SIG-M5 treated with dmso at 0.1 percent for 504 hours (cell line): ENCODE measurements at regions not wholly inside any gene's neighbourhood (a gene's known extent, or its start where the extent isn't known, plus 50 kb on each side); places are given as distances from the start of the nearest gene placed in this dataset.
"Not testable (repeated sequence)": the region's sequence is repeated elsewhere in the genome, so short reads cannot be mapped to it uniquely, and the experiment has no call there.

Source experiments
- DNase-seq: peaks from one replicate; lab custom pipeline; 2025; ENCODE audit not compliant: unreplicated experiment; lab: John Stamatoyannopoulos, UW

DNA sequence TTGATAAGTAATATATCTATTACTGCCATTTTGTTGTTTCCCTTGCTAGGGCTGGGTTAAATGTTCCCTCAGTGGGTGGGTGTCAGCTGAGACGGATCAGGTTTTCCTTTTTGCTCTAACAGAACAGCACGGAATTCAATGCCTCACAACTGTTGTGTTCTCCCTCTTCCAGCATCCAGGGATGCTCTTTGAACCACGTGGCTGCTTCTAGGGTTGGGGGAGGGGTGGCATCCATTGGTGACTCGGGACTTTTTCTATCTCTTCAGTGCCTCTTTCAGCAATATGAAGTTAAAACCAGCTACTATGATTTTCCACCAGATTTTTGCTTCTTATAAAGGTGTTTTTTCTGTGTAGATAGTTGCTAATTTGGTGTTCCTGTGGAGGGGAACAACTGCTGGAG, 884.9 kb upstream of the FOXG1 start:
- no peak for DNase-seq

DNA sequence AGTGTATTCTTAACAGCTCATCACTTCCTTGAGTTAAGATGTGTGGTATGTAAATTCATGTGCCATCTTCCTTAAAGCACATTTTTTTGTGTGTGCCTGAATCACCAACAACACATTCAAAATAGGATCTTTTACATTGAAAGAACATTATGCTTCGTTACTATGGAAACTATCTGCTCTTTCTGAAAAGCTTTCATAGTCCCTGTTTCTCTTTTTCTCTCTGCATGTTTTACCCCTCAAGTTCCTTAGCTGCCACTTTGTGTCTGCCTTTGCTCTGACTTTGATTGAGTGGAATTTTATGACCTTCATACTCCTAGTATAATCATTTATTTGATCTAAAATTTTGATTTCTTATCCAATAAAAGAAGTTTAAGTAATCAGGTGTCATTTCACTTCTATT, 880.3 kb upstream of the FOXG1 start:
- no peak for DNase-seq

GRCh38 chr14:27890259-27890658, 876.3 kb upstream of the FOXG1 start:
- no peak for DNase-seq

DNA sequence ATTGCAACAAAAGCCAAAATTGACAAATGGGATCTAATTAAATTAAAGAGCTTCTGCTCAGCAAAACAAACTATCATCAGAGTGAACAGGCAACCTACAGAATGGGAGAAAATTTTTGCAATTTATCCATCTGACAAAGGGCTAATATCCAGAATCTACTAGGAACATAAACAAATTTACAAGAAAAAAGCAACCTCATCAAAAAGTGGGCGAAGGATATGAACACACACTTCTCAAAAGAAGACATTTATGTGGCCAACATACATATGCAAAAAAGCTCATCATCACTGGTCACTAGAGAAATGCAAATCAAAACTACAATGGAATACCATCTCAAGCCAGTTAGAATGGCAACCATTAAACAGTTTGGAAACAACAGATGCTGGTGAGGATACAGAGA, 858.1 kb upstream of the FOXG1 start:
- not testable (repeated sequence) for DNase-seq

GRCh38 chr14:27916326-27916725, 850.3 kb upstream of the FOXG1 start:
- DNase-seq, result no peak

DNA sequence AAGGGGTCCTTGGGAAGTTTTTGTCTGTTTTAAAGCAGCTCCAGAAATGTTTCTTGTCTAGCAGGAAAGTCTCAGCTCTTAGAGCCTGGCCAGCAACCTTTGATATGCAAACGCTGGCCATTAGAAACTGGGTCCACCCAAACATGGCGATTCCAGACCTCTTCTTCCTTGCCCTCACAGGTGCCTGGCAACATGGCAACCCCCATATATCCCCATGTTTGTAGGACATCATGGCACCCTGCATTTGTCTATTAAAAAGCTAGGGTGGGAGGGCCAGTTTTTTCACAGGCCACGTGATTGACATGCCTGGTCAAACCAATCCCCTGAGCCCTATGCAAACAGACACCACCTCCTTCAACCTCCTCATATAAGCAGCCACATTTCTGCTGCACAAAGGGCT, 848.7 kb upstream of the FOXG1 start:
- DNase-seq, result no peak

- no peak for DNase-seq
Measured at GRCh38 chr14:27927519-27927918, 839.1 kb upstream of the FOXG1 start.

- DNase-seq, result no peak
Measured at GRCh38 chr14:27929797-27930347, 836.7 kb upstream of the FOXG1 start.

- DNase-seq, result no peak
Measured at GRCh38 chr14:27938392-27938791, 828.2 kb upstream of the FOXG1 start.

DNA sequence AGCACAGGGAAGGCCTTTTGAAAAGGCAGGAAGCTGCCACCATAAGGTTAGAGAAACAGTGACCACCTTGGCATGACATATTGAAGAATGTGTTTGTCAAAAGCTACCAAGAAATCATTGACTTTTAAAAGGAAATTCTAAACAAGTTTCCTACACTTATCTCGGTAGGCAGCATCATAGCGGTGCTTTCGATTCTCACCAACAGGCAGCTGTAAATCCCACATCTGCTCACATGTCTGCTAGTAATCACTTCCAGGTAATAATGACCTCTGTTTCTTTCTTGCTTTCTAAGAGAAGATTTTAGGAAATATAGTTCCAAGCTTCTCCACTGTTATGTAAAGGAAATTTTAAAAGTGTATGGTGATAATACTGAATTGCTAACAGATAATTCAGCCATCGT, 821.1 kb upstream of the FOXG1 start:
- no peak for DNase-seq

DNA sequence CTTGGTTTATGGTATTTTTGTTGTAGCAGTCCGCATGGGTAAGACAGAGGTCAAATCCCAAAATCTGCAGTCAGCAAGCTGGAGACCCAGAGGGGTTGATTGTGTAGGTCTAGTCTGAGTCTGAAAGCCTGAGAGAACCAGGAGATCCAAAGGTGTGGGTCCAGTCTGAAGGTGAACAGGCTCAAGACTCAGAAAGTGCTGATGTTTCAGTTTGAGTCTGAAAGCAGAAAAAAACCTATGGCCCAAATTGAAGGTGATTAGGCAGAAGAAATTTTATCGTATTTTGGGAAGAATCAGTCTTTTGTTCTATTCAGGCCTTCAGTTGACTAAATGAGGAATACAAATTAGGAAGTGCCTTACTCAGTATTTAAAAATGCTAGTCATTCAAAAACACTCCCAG, 807.8 kb upstream of the FOXG1 start:
- DNase-seq, result no peak

DNA sequence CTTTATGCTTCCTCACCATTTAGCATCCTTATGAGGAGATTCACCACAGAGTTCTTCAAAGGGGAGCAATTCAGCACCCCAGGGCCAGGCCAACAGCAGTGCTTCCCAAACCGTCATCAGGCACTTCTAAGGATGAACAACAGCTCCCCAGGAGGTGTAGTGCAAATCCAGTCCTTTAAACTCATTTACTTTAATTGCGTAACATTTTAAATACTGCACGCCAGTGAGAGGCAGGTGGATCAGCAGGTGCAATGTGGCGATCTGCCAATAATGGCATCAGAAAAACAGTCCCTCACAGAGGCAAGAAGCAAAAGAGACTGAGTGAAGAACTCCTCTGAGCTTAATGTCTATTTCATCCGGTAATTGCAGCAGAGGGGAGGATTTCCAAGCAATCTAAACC, 770.9 kb upstream of the FOXG1 start:
- no peak for DNase-seq

- DNase-seq, result no peak
Measured at GRCh38 chr14:28001002-28001401, 765.6 kb upstream of the FOXG1 start.

DNA sequence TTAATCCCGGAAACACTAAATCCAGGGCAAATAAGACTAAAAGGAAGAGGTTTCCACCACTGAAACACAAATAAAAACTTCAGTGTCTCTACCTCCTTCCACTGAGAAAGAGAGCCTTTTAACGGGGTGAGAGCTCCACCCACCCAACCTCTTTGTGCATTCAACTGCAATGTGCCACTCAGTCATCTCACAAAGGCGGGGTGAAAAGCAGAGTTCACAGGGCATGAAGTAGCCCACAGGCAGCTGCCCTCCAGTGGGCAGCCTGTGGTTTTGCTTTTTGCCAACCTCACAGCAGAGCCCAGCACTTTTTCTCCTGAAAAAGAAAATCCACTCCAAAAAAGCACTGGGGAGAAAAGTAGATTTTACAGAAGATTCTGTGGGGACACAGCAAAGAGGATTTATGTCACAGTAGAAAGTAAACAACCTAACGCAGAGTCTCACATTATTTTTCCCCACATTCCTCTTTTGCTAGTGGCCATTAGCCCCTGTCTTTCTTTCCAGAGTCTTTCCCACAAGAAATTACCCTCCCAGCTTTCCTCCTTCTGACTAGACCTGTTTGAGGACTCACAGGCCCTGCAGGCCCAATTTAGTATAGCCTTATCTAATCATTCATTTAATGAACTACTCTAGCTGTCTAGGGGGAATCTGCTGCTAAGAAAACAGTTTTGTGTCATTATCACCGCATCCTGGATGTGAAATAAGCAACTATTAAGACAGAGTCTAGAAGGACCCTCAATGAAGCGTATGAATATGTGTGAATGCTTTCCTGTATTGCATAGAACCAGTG, 753.8 kb upstream of the FOXG1 start:
- no peak for DNase-seq

GRCh38 chr14:28020112-28020511, 746.5 kb upstream of the FOXG1 start:
- DNase-seq, result no peak

GRCh38 chr14:28023853-28024252, 742.7 kb upstream of the FOXG1 start:
- DNase-seq, result no peak

- DNase-seq, result no peak
Measured at GRCh38 chr14:28052251-28052650, 714.3 kb upstream of the FOXG1 start.

GRCh38 chr14:28055008-28055407, 711.6 kb upstream of the FOXG1 start:
- no peak for DNase-seq

DNA sequence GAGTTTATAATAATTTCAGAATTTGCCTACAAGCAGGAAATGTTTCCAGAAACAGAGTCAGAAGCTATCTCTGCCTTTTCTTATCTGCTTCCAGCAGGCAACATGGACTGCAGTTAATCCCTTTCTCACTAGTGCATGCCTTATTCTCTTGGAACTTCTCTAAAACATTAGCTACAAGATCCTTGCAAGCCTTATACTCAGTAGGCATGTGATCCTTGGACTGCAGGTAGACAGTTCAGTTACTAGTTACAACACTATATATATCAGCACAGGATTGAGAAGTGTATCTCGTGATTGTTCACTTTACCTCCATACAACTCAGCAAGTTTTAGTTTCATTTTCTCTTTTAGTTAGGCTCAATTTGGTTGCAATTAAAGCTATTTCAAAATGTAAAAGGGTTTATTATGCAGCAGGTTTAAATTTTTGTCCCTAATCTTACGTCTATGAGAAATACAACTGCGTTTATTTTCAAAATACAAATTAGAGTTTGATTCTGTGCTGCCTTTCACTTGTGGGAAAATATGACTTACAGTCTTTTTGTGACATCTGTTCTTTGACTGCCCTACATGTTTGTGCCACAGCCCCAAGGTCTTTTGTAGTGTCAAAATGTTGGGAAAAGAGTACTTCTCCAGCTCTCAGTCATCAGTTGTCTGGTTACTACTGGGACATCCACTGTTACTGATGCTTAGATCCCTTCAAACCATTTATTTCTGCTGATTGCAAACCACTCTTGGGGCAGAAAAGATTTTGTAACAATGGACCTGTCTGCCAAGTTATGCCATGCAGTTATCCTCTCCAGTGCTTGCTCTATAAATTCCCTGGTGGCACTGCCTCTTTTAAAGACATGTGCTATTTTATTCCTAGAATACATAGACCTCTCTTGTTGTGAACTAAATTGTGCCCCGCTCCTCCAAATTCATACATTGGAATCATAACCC, 709.0 kb upstream of the FOXG1 start:
- no peak for DNase-seq

GRCh38 chr14:28059254-28059653, 707.3 kb upstream of the FOXG1 start:
- DNase-seq, result no peak

- DNase-seq, result no peak
Measured at GRCh38 chr14:28061006-28061405, 705.6 kb upstream of the FOXG1 start.

DNA sequence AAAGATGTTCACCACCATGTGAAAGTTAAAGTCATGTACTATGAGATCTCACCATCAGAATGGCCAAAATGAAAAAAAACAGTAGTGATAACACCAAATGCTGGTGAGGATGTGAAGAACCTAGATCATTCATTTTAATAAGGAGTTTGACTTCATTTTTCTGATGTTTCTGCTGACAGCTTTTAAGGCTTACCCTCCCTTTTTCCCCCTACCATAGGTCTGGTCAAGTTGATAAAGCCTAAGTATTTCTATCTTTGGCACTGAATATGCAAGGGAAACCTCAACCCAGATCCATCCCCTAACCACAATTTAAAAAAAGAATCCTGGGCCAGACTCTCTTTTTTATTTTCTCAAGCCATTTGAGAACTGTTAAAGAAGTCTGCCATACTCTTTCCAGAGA, 689.6 kb upstream of the FOXG1 start:
- DNase-seq, result no peak
